HCT116 (cell line): ENCODE measurements at regions not wholly inside any gene's neighbourhood (a gene's known extent, or its start where the extent isn't known, plus 50 kb on each side); places are given as distances from the start of the nearest gene placed in this dataset.

Experiments
- ATAC-seq: fragments of 200-7000 bp; cut with Tn5 transposase; 2 replicates; pipeline ENCODE4 v1.9.1; 2020; ENCODE audit warnings: mild to moderate bottlenecking, moderate library complexity
- BruUV-seq: library from RNA; stranded (reverse); fragments of 400-500 nt; replicated peaks from 2 replicates; lab custom pipeline; 2021; lab: Mats Ljungman, UMichigan
- CTCF ChIA-PET: fragments of 300-600 bp; sonication (Branson Sonifier 250); formaldehyde crosslinking; loops from one replicate; lab custom pipeline; 2021; ENCODE audit warnings: antibody characterized with exemption; lab: Charles Lee
- POLR2A ChIA-PET: fragments of 300-600, 350-600 bp; sonication (Branson Sonifier 250); formaldehyde crosslinking; loops from one replicate; lab custom pipeline; 2021; ENCODE audit warnings: antibody characterized with exemption; lab: Charles Lee
- RAD21 ChIA-PET, 2 experiments: fragments of 300-600 bp; sonication (Branson Sonifier 250); formaldehyde crosslinking; loops; one replicate each; lab custom pipeline; 2023; ENCODE audit warnings: low total read pairs in 2 of 2; ENCODE audit not compliant: uncharacterized antibody in 2 of 2, unreplicated experiment in 2 of 2, low non-redundant PET in 1 of 2; lab: Charles Lee
- DNase-seq: peaks from one replicate; pipeline ENCODE4 v3.0.0-alpha.2; 2010; ENCODE audit warnings: low read depth, low spot score
- H2AFZ ChIP-seq: fragments of 200-600 bp; shearing (Covaris generic), sonication (generic); 2 replicates; pipeline ENCODE4 v1.6.1; 2017; ENCODE audit warnings: low read depth, mixed run types, mixed read lengths, antibody characterized with exemption, low read length; ENCODE audit not compliant: poor library complexity, severe bottlenecking
- H3K27ac ChIP-seq: 2 replicates; pipeline ENCODE4 v1.5.1; 2012; ENCODE audit warnings: low read depth, low read length
- H3K27me3 ChIP-seq: fragments of 200-600 bp; sonication (generic); 2 replicates; pipeline ENCODE4 v1.6.1; 2016; ENCODE audit warnings: mixed run types, low read length, mixed read lengths; ENCODE audit not compliant: insufficient read depth
- H3K36me3 ChIP-seq, 2 experiments: fragments of 200-500 bp in 1 of 2; fragments of 200-600 bp in 1 of 2; sonication (Bioruptor generic) in 1 of 2; sonication (generic) in 1 of 2; 2 replicates each; pipeline versions ENCODE4 v1.5.1 to v1.6.1; 2014 to 2016; ENCODE audit warnings: low read length in 2 of 2, inconsistent platforms in 1 of 2, mixed read lengths in 1 of 2, mixed run types in 1 of 2; ENCODE audit not compliant: insufficient read depth in 2 of 2, control insufficient read depth in 1 of 2
- H3K4me1 ChIP-seq, 2 experiments: fragments of 200-600 bp in 1 of 2; sonication (generic) in 1 of 2; 2 replicates each; pipeline versions ENCODE4 v1.5.1 to v1.6.1; 2012 to 2017; ENCODE audit warnings: low read length in 2 of 2, inconsistent platforms in 1 of 2, mild to moderate bottlenecking in 1 of 2, mixed read lengths in 1 of 2, mixed run types in 1 of 2, moderate library complexity in 1 of 2; ENCODE audit not compliant: insufficient read depth in 2 of 2, control insufficient read depth in 1 of 2
- H3K4me2 ChIP-seq: fragments of 200-600 bp; sonication (generic); 2 replicates; pipeline ENCODE4 v1.6.1; 2017; ENCODE audit warnings: mixed run types, low read length, mixed read lengths
- H3K4me3 ChIP-seq, 2 experiments: fragments of 200-600 bp in 1 of 2; sonication (generic) in 1 of 2; replicated peaks in 1 of 2; 2 replicates each; pipeline ENCODE4 v1.5.1; 2011 to 2016; ENCODE audit warnings: low read length in 2 of 2, control low read depth in 1 of 2, low read depth in 1 of 2, mild to moderate bottlenecking in 1 of 2, mixed read lengths in 1 of 2, mixed run types in 1 of 2
- H3K79me2 ChIP-seq: fragments of 200-600 bp; sonication (generic); 2 replicates; pipeline ENCODE4 v1.6.1; 2017; ENCODE audit warnings: mild to moderate bottlenecking, mixed run types, low read length, moderate library complexity, mixed read lengths; ENCODE audit not compliant: insufficient read depth
- H3K9ac ChIP-seq: fragments of 200-600 bp; sonication (generic); 2 replicates; pipeline ENCODE4 v1.6.1; 2016; ENCODE audit warnings: low read length, mixed read lengths
- H3K9me2 ChIP-seq: fragments of 200-600 bp; sonication (generic), shearing (Covaris generic); 2 replicates; pipeline ENCODE4 v1.6.1; 2017; ENCODE audit warnings: mixed run types, mild to moderate bottlenecking, moderate library complexity; ENCODE audit not compliant: insufficient read depth
- H3K9me3 ChIP-seq, 2 experiments: fragments of 200-500 bp in 1 of 2; fragments of 200-600 bp in 1 of 2; sonication (Bioruptor generic) in 1 of 2; sonication (generic) in 1 of 2; 2 replicates each; pipeline ENCODE4 v1.6.1; 2014 to 2017; ENCODE audit warnings: low read length in 2 of 2, mixed read lengths in 2 of 2, inconsistent platforms in 1 of 2, low read depth in 1 of 2, mild to moderate bottlenecking in 1 of 2, mixed run types in 1 of 2, moderate library complexity in 1 of 2; ENCODE audit not compliant: control insufficient read depth in 1 of 2, insufficient read depth in 1 of 2
- H4K20me1 ChIP-seq: fragments of 200-600 bp; sonication (generic), shearing (Covaris generic); 2 replicates; pipeline ENCODE4 v1.6.1; 2017; ENCODE audit warnings: mixed run types, mild to moderate bottlenecking, moderate library complexity; ENCODE audit not compliant: insufficient read depth
- CEBPB ChIP-seq: IDR thresholded peaks from 2 replicates; pipeline ENCODE4 v1.6.1; 2012; ENCODE audit warnings: low read depth
- ELF1 ChIP-seq: IDR thresholded peaks from 2 replicates; pipeline ENCODE4 v1.6.1; 2012; ENCODE audit warnings: low read depth, borderline replicate concordance
- EZH2 ChIP-seq: fragments of 200-600 bp; sonication (generic); IDR thresholded peaks from 2 replicates; pipeline ENCODE4 v1.6.1; 2017; ENCODE audit warnings: antibody characterized with exemption, mixed run types
- EZH2phosphoT487 ChIP-seq: fragments of 200-600 bp; IDR thresholded peaks from 2 replicates; pipeline ENCODE4 v1.6.1; 2018; ENCODE audit warnings: antibody characterized with exemption, borderline replicate concordance
- FOSL1 ChIP-seq: IDR thresholded peaks from 2 replicates; pipeline ENCODE4 v1.6.1; 2012; ENCODE audit warnings: low read depth
- JUND ChIP-seq: IDR thresholded peaks from 2 replicates; pipeline ENCODE4 v1.6.1; 2012
- POLR2A ChIP-seq: IDR thresholded peaks from 2 replicates; pipeline ENCODE4 v1.7.0; 2011; ENCODE audit warnings: borderline replicate concordance; ENCODE audit not compliant: insufficient read depth, insufficient read length; ENCODE audit errors: extremely low read depth
- POLR2AphosphoS5 ChIP-seq: IDR thresholded peaks from 2 replicates; pipeline ENCODE4 v1.6.1; 2011; ENCODE audit warnings: mild to moderate bottlenecking, low read depth, low read length, moderate library complexity
- SIN3A ChIP-seq: IDR thresholded peaks from 2 replicates; pipeline ENCODE4 v1.6.1; 2012; ENCODE audit warnings: low read depth
- SP1 ChIP-seq: IDR thresholded peaks from 2 replicates; pipeline ENCODE4 v1.6.1; 2012; ENCODE audit warnings: low read depth
- SRF ChIP-seq: IDR thresholded peaks from 2 replicates; pipeline ENCODE4 v1.6.1; 2012; ENCODE audit warnings: low read depth
- TCF7L2 ChIP-seq: IDR thresholded peaks from 2 replicates; pipeline ENCODE4 v1.7.0; 2011; ENCODE audit warnings: borderline replicate concordance, inconsistent platforms; ENCODE audit not compliant: insufficient read depth, insufficient read length; ENCODE audit errors: extremely low read depth
- YY1 ChIP-seq: IDR thresholded peaks from 2 replicates; pipeline ENCODE4 v1.6.1; 2011; ENCODE audit warnings: low read length, low read depth, moderate library complexity, mild to moderate bottlenecking; ENCODE audit not compliant: insufficient replicate concordance; ENCODE audit errors: extremely low read depth
- ZFX ChIP-seq: fragments of 450-650 bp; IDR thresholded peaks from 2 replicates; pipeline ENCODE4 v1.6.1; 2017
- ZNF274 ChIP-seq: fragments of 200-500 bp; sonication (Bioruptor generic); IDR thresholded peaks from 2 replicates; pipeline ENCODE4 v1.6.1; 2014; ENCODE audit warnings: mild to moderate bottlenecking, low read depth, low read length, inconsistent platforms
- intact Hi-C: fragments of 100-400 bp; cut with micrococcal nuclease; formaldehyde crosslinking; loops from 2 replicates; pipeline ENCODE4 v1.10.0; 2022
- TF ChIP-seq, protein P1 (sequence below): IDR thresholded peaks from 2 replicates; pipeline ENCODE4 v1.6.1; 2012
- TF ChIP-seq, protein P2 (sequence below): IDR thresholded peaks from 2 replicates; pipeline ENCODE4 v1.6.1; 2012; ENCODE audit warnings: low read depth
- TF ChIP-seq, protein P3 (sequence below): IDR thresholded peaks from 2 replicates; pipeline ENCODE4 v1.6.1; 2012
- TF ChIP-seq, protein P4 (sequence below): IDR thresholded peaks from 2 replicates; pipeline ENCODE4 v1.6.1; 2011; ENCODE audit warnings: mild to moderate bottlenecking, low read length, moderate library complexity; ENCODE audit not compliant: insufficient replicate concordance; ENCODE audit errors: extremely low read depth

DNA sequence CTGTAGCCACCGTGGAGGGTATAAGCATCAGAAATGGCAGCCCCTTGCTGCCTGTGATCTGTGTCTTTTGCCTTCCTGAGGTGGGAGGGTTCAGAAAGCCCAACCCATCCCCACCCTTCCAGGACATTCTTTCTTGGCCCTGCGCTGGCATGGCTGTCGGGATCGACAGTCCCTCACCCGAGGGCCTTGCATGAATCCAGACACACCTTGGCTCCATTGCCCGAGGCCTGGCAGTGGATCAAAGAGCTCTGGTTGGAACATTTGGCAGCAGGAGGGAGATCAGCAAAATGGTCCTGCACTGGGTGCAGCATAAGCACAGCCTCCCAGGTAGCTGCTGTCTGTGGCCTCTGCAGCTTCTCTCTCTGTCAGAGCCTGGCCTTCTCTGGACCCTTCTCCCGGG, 246.6 kb upstream of the MAF start:
- no peaks in the 10 kb centered on the region for H3K27me3 ChIP-seq
- no peak for ATAC-seq
- CTCF ChIA-PET = no interaction called here
- no peaks in the 10 kb centered on the region for H4K20me1 ChIP-seq
- no peaks in the 10 kb centered on the region for H3K4me1 ChIP-seq
- no peak overlapping the region for H3K9ac ChIP-seq
- no TSS peak for BruUV-seq
- no peaks in the 10 kb centered on the region for H3K36me3 ChIP-seq
- H3K9me2 ChIP-seq = no peaks in the 10 kb centered on the region
- H3K4me3 ChIP-seq = no peak overlapping the region
- TF ChIP-seq CEBPB (no peak), YY1 (no peak), SP1 (no peak), TCF7L2 (no peak), EZH2phosphoT487 (no peak), FOSL1 (no peak), SRF (no peak), ZNF274 (no peak), ZFX (no peak), POLR2AphosphoS5 (no peak), POLR2A (no peak), EZH2 (no peak), JUND (no peak), SIN3A (no peak), ELF1 (no peak)
- TF ChIP-seq, protein P1, sequence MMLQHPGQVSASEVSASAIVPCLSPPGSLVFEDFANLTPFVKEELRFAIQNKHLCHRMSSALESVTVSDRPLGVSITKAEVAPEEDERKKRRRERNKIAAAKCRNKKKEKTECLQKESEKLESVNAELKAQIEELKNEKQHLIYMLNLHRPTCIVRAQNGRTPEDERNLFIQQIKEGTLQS = no peak
- TF ChIP-seq, protein P2, sequence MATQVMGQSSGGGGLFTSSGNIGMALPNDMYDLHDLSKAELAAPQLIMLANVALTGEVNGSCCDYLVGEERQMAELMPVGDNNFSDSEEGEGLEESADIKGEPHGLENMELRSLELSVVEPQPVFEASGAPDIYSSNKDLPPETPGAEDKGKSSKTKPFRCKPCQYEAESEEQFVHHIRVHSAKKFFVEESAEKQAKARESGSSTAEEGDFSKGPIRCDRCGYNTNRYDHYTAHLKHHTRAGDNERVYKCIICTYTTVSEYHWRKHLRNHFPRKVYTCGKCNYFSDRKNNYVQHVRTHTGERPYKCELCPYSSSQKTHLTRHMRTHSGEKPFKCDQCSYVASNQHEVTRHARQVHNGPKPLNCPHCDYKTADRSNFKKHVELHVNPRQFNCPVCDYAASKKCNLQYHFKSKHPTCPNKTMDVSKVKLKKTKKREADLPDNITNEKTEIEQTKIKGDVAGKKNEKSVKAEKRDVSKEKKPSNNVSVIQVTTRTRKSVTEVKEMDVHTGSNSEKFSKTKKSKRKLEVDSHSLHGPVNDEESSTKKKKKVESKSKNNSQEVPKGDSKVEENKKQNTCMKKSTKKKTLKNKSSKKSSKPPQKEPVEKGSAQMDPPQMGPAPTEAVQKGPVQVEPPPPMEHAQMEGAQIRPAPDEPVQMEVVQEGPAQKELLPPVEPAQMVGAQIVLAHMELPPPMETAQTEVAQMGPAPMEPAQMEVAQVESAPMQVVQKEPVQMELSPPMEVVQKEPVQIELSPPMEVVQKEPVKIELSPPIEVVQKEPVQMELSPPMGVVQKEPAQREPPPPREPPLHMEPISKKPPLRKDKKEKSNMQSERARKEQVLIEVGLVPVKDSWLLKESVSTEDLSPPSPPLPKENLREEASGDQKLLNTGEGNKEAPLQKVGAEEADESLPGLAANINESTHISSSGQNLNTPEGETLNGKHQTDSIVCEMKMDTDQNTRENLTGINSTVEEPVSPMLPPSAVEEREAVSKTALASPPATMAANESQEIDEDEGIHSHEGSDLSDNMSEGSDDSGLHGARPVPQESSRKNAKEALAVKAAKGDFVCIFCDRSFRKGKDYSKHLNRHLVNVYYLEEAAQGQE = no peak
- TF ChIP-seq, protein P3, sequence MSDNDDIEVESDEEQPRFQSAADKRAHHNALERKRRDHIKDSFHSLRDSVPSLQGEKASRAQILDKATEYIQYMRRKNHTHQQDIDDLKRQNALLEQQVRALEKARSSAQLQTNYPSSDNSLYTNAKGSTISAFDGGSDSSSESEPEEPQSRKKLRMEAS = no peak
- TF ChIP-seq, protein P4, sequence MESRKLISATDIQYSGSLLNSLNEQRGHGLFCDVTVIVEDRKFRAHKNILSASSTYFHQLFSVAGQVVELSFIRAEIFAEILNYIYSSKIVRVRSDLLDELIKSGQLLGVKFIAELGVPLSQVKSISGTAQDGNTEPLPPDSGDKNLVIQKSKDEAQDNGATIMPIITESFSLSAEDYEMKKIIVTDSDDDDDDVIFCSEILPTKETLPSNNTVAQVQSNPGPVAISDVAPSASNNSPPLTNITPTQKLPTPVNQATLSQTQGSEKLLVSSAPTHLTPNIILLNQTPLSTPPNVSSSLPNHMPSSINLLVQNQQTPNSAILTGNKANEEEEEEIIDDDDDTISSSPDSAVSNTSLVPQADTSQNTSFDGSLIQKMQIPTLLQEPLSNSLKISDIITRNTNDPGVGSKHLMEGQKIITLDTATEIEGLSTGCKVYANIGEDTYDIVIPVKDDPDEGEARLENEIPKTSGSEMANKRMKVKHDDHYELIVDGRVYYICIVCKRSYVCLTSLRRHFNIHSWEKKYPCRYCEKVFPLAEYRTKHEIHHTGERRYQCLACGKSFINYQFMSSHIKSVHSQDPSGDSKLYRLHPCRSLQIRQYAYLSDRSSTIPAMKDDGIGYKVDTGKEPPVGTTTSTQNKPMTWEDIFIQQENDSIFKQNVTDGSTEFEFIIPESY = no peak
- H3K4me2 ChIP-seq = no peak overlapping the region
- RAD21 ChIA-PET = no interaction called here
- POLR2A ChIA-PET = no interaction called here
- no peak overlapping the region for H2AFZ ChIP-seq
- peaks cover 31 to 63% of the 10 kb centered on the region in 2 experiments; a peak in 2 of 4 replicates for H3K9me3 ChIP-seq
- no peak overlapping the region for H3K27ac ChIP-seq
- no peaks in the 10 kb centered on the region for H3K79me2 ChIP-seq
- intact Hi-C loops = no loop called here
- no peak for DNase-seq
